GM23338 (cell line): ENCODE measurements at regions not wholly inside any gene's neighbourhood (a gene's known extent, or its start where the extent isn't known, plus 50 kb on each side); places are given as distances from the start of the nearest gene placed in this dataset.

ENCODE experiments used
- ATAC-seq: fragments of 200-7000 bp; cut with Tn5 transposase; 3 replicates; pipeline ENCODE4 v1.9.1; 2020
- DNase-seq: peaks from one replicate; pipeline ENCODE4 v3.0.0-alpha.2; 2015; ENCODE audit warnings: low spot score
- H2AFZ ChIP-seq: fragments of 200-600 bp; sonication (generic); 2 replicates; pipeline ENCODE4 v1.8.0; 2016; ENCODE audit warnings: antibody characterized with exemption, mild to moderate bottlenecking, moderate library complexity
- H3F3A ChIP-seq: fragments of 200-600 bp; sonication (generic); replicated peaks from 2 replicates; pipeline ENCODE4 v1.8.0; 2017; ENCODE audit warnings: antibody characterized with exemption, mixed run types, low read depth
- H3K27ac ChIP-seq: fragments of 200-600 bp; sonication (generic); 2 replicates; pipeline ENCODE4 v1.6.1; 2016; ENCODE audit warnings: low read depth
- H3K27me3 ChIP-seq: fragments of 200-600 bp; sonication (generic); 2 replicates; pipeline ENCODE4 v1.8.0; 2016; ENCODE audit warnings: mild to moderate bottlenecking, mixed run types, moderate library complexity; ENCODE audit not compliant: insufficient read depth
- H3K36me3 ChIP-seq: fragments of 200-600 bp; sonication (generic); 2 replicates; pipeline ENCODE4 v1.8.0; 2016; ENCODE audit warnings: mild to moderate bottlenecking; ENCODE audit not compliant: insufficient read depth
- H3K4me1 ChIP-seq: fragments of 200-600 bp; sonication (generic); 2 replicates; pipeline ENCODE4 v1.8.0; 2016; ENCODE audit warnings: mild to moderate bottlenecking, moderate library complexity; ENCODE audit not compliant: insufficient read depth
- H3K4me2 ChIP-seq: fragments of 200-600 bp; sonication (generic); 2 replicates; pipeline ENCODE4 v1.7.1; 2017; ENCODE audit warnings: mixed run types
- H3K4me3 ChIP-seq: fragments of 200-600 bp; sonication (generic); 2 replicates; pipeline ENCODE4 v1.6.1; 2016; ENCODE audit warnings: mixed run types
- H3K79me2 ChIP-seq: fragments of 200-600 bp; sonication (generic); replicated peaks from 2 replicates; pipeline ENCODE4 v1.8.0; 2017; ENCODE audit warnings: mild to moderate bottlenecking; ENCODE audit not compliant: insufficient read depth
- H3K9me2 ChIP-seq: fragments of 200-600 bp; sonication (generic); 2 replicates; pipeline ENCODE4 v1.8.0; 2017; ENCODE audit not compliant: insufficient read depth
- H4K20me1 ChIP-seq: fragments of 200-600 bp; sonication (generic); replicated peaks from 2 replicates; pipeline ENCODE4 v1.8.0; 2017; ENCODE audit warnings: mild to moderate bottlenecking; ENCODE audit not compliant: insufficient read depth
- H3K27ac Mint-ChIP-seq: 2 replicates; pipeline ENCODE4 v1.8.0; 2020; ENCODE audit warnings: inconsistent platforms, mild to moderate bottlenecking, moderate library complexity, mixed read lengths
- H3K27me3 Mint-ChIP-seq: 3 replicates; pipeline ENCODE4 v1.8.0; 2022; ENCODE audit warnings: low read depth, mild to moderate bottlenecking, moderate library complexity, mixed read lengths, inconsistent platforms; ENCODE audit not compliant: insufficient read depth, poor library complexity
- H3K36me3 Mint-ChIP-seq: 3 replicates; pipeline ENCODE4 v1.8.0; 2021; ENCODE audit warnings: low read depth, mild to moderate bottlenecking, inconsistent platforms, moderate library complexity, mixed read lengths
- H3K4me1 Mint-ChIP-seq: 3 replicates; pipeline ENCODE4 v1.8.0; 2020; ENCODE audit warnings: mild to moderate bottlenecking, inconsistent platforms, mixed read lengths
- H3K4me3 Mint-ChIP-seq: 3 replicates; pipeline ENCODE4 v1.8.0; 2021; ENCODE audit warnings: moderate library complexity, mild to moderate bottlenecking, inconsistent platforms, mixed read lengths
- H3K9me3 Mint-ChIP-seq: 3 replicates; pipeline ENCODE4 v1.8.0; 2020; ENCODE audit warnings: moderate library complexity, mild to moderate bottlenecking, inconsistent platforms, mixed read lengths
- CREB1 ChIP-seq: fragments of 250-450 bp; sonication (Bioruptor Pico); IDR thresholded peaks from 2 replicates; pipeline ENCODE4 v1.5.0; 2020; ENCODE audit warnings: low read depth, mild to moderate bottlenecking, moderate library complexity
- EZH2 ChIP-seq: fragments of 200-600 bp; sonication (generic); IDR thresholded peaks from one replicate; pipeline ENCODE4 v1.8.0; 2017; ENCODE audit warnings: antibody characterized with exemption, mild to moderate bottlenecking, low read depth; ENCODE audit not compliant: unreplicated experiment
- EZH2phosphoT487 ChIP-seq: fragments of 200-600 bp; sonication (generic); IDR thresholded peaks from one replicate; pipeline ENCODE4 v1.8.1; 2018; ENCODE audit warnings: antibody characterized with exemption; ENCODE audit not compliant: unreplicated experiment
- JUNB ChIP-seq: IDR thresholded peaks from one replicate; pipeline ENCODE4 v1.6.1; 2016; ENCODE audit warnings: antibody characterized with exemption; ENCODE audit not compliant: unreplicated experiment
- NANOG ChIP-seq: IDR thresholded peaks from 2 replicates; pipeline ENCODE4 v1.6.1; 2016; ENCODE audit warnings: antibody characterized with exemption, borderline replicate concordance
- POLR2AphosphoS5 ChIP-seq: IDR thresholded peaks from 2 replicates; pipeline ENCODE4 v1.6.1; 2016; ENCODE audit warnings: antibody characterized with exemption, low read depth
- STAT1 ChIP-seq: IDR thresholded peaks from one replicate; pipeline ENCODE4 v1.6.1; 2016; ENCODE audit warnings: antibody characterized with exemption; ENCODE audit not compliant: unreplicated experiment
- ZNF114 ChIP-seq: fragments of 250-450 bp; sonication (Bioruptor Pico); IDR thresholded peaks from 2 replicates; pipeline ENCODE4 v1.5.0; 2020; ENCODE audit warnings: mild to moderate bottlenecking, moderate library complexity
- ZNF331 ChIP-seq: fragments of 250-450 bp; sonication (Bioruptor Pico); IDR thresholded peaks from 2 replicates; pipeline ENCODE4 v1.5.0; 2020; ENCODE audit warnings: low read depth, mild to moderate bottlenecking, moderate library complexity
- TF ChIP-seq, protein P1 (sequence below): IDR thresholded peaks from 2 replicates; pipeline ENCODE4 v1.6.1; 2016; ENCODE audit warnings: antibody characterized with exemption
- TF ChIP-seq, protein P2 (sequence below), 2 experiments: fragments of 200-600 bp in 1 of 2; sonication (generic) in 1 of 2; conservative IDR thresholded peaks; 2 replicates each; pipeline versions ENCODE4 v1.5.1 to v1.6.1; 2016 to 2017; ENCODE audit warnings: antibody characterized with exemption in 2 of 2, low read depth in 2 of 2, mild to moderate bottlenecking in 2 of 2, moderate library complexity in 1 of 2
- TF ChIP-seq, protein P3 (sequence below): fragments of 250-450 bp; sonication (Bioruptor Pico); IDR thresholded peaks from 2 replicates; pipeline ENCODE4 v1.5.0; 2020; ENCODE audit warnings: mild to moderate bottlenecking, moderate library complexity
- TF ChIP-seq, protein P4 (sequence below): IDR thresholded peaks from one replicate; pipeline ENCODE4 v1.6.1; 2018; ENCODE audit warnings: antibody characterized with exemption; ENCODE audit not compliant: unreplicated experiment

DNA sequence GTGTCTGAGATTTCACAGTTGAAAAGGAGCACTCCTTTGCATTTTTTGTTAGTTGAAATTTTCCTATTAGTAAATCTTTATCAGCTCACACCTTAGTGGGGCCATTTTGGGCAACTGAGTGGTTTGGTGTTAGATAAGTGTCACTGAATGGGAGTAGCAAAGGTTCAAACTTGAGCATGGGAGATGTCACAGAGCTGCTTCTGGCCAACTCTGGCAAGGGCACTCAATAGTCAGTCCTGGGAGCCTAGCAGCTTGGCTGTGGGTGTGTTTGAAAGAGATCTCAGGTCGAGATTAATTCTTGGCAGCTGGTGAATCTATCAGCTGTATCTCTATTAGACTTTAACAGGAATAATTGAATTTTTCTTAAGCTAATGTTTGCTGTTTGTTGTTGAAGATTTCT lies 579.3 kb downstream of the EDEM1 start:
- Histone ChIP-seq H4K20me1 (no peaks in the 10 kb centered on the region), H3K79me2 (no peaks in the 10 kb centered on the region), H3K27ac (no peak overlapping the region), H3K27me3 (no peaks in the 10 kb centered on the region), H3K36me3 (no peaks in the 10 kb centered on the region; the same call in 1 of the 2 replicates), H3K9me2 (no peaks in the 10 kb centered on the region), H3K4me3 (no peak overlapping the region), H3F3A (no peaks in the 10 kb centered on the region), H3K4me2 (no peak overlapping the region), H2AFZ (no peak overlapping the region), H3K4me1 (no peaks in the 10 kb centered on the region)
- Mint-ChIP-seq H3K27ac (no peak overlapping the region), H3K27me3 (no peaks in the 10 kb centered on the region), H3K4me1 (no peaks in the 10 kb centered on the region), H3K4me3 (no peak overlapping the region), H3K9me3 (peaks cover 74% of the 10 kb centered on the region), H3K36me3 (no peaks in the 10 kb centered on the region; the same call in 2 of the 3 replicates)
- no peak for ATAC-seq
- TF ChIP-seq EZH2phosphoT487, result no peak
- TF ChIP-seq, protein P1, sequence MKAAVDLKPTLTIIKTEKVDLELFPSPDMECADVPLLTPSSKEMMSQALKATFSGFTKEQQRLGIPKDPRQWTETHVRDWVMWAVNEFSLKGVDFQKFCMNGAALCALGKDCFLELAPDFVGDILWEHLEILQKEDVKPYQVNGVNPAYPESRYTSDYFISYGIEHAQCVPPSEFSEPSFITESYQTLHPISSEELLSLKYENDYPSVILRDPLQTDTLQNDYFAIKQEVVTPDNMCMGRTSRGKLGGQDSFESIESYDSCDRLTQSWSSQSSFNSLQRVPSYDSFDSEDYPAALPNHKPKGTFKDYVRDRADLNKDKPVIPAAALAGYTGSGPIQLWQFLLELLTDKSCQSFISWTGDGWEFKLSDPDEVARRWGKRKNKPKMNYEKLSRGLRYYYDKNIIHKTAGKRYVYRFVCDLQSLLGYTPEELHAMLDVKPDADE, result no peak
- TF ChIP-seq EZH2, result no peak
- TF ChIP-seq, protein P2, sequence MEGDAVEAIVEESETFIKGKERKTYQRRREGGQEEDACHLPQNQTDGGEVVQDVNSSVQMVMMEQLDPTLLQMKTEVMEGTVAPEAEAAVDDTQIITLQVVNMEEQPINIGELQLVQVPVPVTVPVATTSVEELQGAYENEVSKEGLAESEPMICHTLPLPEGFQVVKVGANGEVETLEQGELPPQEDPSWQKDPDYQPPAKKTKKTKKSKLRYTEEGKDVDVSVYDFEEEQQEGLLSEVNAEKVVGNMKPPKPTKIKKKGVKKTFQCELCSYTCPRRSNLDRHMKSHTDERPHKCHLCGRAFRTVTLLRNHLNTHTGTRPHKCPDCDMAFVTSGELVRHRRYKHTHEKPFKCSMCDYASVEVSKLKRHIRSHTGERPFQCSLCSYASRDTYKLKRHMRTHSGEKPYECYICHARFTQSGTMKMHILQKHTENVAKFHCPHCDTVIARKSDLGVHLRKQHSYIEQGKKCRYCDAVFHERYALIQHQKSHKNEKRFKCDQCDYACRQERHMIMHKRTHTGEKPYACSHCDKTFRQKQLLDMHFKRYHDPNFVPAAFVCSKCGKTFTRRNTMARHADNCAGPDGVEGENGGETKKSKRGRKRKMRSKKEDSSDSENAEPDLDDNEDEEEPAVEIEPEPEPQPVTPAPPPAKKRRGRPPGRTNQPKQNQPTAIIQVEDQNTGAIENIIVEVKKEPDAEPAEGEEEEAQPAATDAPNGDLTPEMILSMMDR (conservative IDR thresholded peaks at IDR 0.05; ENCODE audit: low read depth in 2 of 2), result no peak
- no peak for TF ChIP-seq CREB1
- TF ChIP-seq, protein P3, sequence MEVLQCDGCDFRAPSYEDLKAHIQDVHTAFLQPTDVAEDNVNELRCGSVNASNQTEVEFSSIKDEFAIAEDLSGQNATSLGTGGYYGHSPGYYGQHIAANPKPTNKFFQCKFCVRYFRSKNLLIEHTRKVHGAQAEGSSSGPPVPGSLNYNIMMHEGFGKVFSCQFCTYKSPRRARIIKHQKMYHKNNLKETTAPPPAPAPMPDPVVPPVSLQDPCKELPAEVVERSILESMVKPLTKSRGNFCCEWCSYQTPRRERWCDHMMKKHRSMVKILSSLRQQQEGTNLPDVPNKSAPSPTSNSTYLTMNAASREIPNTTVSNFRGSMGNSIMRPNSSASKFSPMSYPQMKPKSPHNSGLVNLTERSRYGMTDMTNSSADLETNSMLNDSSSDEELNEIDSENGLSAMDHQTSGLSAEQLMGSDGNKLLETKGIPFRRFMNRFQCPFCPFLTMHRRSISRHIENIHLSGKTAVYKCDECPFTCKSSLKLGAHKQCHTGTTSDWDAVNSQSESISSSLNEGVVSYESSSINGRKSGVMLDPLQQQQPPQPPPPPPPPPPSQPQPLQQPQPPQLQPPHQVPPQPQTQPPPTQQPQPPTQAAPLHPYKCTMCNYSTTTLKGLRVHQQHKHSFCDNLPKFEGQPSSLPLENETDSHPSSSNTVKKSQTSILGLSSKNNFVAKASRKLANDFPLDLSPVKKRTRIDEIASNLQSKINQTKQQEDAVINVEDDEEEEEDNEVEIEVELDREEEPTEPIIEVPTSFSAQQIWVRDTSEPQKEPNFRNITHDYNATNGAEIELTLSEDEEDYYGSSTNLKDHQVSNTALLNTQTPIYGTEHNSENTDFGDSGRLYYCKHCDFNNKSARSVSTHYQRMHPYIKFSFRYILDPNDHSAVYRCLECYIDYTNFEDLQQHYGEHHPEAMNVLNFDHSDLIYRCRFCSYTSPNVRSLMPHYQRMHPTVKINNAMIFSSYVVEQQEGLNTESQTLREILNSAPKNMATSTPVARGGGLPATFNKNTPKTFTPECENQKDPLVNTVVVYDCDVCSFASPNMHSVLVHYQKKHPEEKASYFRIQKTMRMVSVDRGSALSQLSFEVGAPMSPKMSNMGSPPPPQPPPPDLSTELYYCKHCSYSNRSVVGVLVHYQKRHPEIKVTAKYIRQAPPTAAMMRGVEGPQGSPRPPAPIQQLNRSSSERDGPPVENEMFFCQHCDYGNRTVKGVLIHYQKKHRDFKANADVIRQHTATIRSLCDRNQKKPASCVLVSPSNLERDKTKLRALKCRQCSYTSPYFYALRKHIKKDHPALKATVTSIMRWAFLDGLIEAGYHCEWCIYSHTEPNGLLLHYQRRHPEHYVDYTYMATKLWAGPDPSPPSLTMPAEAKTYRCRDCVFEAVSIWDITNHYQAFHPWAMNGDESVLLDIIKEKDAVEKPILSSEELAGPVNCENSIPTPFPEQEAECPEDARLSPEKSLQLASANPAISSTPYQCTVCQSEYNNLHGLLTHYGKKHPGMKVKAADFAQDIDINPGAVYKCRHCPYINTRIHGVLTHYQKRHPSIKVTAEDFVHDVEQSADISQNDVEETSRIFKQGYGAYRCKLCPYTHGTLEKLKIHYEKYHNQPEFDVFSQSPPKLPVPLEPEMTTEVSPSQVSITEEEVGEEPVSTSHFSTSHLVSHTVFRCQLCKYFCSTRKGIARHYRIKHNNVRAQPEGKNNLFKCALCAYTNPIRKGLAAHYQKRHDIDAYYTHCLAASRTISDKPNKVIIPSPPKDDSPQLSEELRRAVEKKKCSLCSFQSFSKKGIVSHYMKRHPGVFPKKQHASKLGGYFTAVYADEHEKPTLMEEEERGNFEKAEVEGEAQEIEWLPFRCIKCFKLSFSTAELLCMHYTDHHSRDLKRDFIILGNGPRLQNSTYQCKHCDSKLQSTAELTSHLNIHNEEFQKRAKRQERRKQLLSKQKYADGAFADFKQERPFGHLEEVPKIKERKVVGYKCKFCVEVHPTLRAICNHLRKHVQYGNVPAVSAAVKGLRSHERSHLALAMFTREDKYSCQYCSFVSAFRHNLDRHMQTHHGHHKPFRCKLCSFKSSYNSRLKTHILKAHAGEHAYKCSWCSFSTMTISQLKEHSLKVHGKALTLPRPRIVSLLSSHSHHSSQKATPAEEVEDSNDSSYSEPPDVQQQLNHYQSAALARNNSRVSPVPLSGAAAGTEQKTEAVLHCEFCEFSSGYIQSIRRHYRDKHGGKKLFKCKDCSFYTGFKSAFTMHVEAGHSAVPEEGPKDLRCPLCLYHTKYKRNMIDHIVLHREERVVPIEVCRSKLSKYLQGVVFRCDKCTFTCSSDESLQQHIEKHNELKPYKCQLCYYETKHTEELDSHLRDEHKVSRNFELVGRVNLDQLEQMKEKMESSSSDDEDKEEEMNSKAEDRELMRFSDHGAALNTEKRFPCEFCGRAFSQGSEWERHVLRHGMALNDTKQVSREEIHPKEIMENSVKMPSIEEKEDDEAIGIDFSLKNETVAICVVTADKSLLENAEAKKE (CRISPR knock-in tag), result no peak
- TF ChIP-seq STAT1, result no peak
- TF ChIP-seq, protein P4, sequence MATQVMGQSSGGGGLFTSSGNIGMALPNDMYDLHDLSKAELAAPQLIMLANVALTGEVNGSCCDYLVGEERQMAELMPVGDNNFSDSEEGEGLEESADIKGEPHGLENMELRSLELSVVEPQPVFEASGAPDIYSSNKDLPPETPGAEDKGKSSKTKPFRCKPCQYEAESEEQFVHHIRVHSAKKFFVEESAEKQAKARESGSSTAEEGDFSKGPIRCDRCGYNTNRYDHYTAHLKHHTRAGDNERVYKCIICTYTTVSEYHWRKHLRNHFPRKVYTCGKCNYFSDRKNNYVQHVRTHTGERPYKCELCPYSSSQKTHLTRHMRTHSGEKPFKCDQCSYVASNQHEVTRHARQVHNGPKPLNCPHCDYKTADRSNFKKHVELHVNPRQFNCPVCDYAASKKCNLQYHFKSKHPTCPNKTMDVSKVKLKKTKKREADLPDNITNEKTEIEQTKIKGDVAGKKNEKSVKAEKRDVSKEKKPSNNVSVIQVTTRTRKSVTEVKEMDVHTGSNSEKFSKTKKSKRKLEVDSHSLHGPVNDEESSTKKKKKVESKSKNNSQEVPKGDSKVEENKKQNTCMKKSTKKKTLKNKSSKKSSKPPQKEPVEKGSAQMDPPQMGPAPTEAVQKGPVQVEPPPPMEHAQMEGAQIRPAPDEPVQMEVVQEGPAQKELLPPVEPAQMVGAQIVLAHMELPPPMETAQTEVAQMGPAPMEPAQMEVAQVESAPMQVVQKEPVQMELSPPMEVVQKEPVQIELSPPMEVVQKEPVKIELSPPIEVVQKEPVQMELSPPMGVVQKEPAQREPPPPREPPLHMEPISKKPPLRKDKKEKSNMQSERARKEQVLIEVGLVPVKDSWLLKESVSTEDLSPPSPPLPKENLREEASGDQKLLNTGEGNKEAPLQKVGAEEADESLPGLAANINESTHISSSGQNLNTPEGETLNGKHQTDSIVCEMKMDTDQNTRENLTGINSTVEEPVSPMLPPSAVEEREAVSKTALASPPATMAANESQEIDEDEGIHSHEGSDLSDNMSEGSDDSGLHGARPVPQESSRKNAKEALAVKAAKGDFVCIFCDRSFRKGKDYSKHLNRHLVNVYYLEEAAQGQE, result no peak
- no peak for TF ChIP-seq JUNB
- TF ChIP-seq NANOG, result no peak
- no peak for TF ChIP-seq ZNF114
- TF ChIP-seq ZNF331 (CRISPR knock-in tag), result no peak
- no peak for TF ChIP-seq POLR2AphosphoS5
- DNase-seq, result no peak
